HG02884 (cell line): ENCODE measurements at regions not wholly inside any gene's neighbourhood (a gene's known extent, or its start where the extent isn't known, plus 50 kb on each side); places are given as distances from the start of the nearest gene placed in this dataset.

Experiments
- ATAC-seq: cut with Tn5 transposase; IDR thresholded peaks from one replicate; pipeline ENCODE4 v1.9.1; 2021; ENCODE audit warnings: mild to moderate bottlenecking, moderate library complexity; ENCODE audit not compliant: unreplicated experiment

DNA sequence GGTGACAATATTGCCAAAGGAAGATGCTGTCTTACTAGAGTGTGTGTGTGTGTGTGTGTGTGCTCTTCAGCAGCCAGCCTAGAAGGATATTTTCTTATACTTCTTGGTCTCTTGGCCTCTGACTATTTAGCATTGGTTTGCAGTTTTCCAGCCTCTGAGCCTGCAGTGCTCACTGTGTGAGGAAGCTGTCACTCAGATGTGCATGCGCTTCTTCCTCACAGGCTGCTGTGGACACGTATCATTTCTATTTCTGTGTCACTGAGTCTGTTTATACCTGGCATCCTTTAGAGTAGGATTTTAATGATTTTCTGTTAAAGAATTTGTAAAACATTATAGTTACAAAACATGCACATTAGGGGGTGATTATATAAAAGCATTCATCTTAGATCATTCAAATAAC lies 83.3 kb downstream of the ALDH8A1 start:
- ATAC-seq: no peak

DNA sequence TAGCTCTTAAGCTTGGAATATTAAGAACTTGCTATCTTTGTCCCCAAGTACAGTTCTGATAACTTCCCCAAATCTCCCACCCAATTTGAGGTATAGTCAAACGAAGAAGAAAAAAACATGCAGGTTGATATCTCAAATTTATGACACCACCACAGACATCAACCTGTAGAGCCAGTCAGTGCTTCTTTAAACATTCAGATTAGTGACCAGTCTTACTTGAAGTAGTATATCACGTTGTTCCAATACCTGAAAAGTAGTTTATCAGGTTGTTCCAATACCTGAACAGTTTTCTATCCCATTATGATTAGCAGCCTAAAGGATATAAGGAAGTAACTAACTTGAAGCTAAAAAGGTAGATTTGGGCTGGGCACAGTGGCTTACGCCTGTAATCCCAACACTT lies 85.3 kb downstream of the ALDH8A1 start:
- no peak for ATAC-seq

DNA sequence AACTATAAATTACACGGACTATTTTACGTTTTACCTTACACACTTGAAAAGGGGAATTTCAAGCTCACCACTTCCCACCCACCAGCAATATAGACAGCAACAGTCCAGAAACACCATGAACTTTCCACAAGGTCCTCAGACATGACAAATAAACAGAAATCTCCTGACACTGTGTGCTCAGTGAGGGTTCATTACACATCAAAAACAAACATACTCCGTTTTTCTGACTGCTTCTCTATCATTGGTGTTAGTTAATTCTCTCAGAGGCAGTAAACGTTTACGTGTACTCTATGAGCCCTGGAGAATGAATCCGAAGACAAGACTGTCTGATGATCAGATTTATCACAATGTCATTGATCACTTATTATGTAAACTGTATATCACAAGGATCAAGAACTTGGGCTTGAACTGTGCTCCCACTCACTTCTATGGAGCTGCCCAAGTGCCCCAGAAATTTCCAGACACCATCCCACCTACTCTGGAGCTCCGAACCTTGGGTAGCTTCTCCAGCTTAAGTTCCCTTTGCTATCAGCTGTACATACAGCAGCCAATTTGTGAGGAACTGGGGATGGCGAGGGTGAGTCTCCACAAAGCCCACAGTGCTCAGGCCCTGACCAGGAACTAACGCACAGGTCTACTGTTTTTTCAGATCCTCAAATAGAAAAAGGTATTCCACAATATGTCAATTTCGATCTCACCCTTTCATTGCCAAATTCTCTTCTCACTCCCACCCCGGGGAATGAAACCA lies 86.0 kb downstream of the ALDH8A1 start:
- no peak for ATAC-seq

DNA sequence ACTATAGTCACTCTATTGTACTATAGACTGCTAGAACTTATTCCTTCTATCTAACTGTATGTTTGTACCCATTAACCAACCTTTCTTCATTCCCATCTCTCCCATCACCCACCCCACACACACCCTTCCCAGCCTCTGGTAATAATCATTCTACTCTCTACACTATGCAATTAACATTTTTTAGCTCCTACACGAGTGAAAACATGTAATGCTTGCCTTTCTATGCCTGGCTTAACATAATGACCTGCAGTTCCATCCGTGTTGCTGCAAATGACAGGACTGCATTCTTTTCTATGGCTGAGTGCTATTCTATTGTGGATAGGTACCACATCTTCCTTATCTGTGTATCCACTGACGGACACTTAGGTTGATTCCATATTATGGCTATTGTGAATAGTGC lies 95.5 kb downstream of the ALDH8A1 start:
- ATAC-seq: no peak

DNA sequence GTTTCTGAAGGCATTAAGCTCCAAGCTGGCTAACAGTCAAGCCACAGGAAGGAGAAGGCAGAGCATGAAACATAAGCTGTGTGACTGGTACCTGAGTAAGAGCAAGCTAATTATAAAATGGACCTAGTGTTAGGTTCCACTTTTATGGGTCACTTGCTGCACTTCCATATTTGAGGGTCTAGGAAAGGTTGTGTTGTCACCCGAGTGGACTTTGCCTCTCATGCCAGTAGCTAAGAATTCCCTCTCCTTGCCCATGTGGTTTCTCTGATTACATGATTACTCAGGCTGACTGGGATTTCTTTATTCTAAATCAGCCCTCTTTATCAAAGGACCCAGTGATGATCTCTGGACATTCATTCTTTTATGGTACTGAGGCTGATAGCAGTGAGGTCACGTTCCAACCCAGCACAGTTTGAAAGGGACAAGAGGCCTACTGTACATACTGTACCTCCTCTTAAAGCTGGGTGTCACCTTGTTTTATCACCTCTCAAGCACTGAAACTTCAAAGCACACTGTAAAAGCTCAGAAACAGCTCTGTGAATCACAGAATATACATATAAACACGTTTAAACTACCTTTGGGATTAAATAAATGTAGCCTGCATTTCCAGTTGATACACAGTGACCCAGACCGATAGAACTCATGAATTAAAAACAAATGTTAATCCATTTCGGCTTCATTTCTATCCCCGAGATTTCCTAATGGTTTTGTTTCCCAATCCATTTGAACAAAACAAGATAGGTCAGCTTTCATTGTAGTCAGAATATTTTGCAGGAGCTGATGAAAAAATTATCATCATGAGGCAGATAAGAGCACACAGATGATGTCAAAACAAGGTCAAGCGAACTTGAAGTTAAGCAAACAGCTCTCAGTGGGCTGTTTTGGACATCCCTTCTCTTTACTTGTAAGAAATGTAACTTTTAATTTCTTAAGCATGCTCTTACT lies 96.5 kb downstream of the ALDH8A1 start:
- ATAC-seq: no peak

DNA sequence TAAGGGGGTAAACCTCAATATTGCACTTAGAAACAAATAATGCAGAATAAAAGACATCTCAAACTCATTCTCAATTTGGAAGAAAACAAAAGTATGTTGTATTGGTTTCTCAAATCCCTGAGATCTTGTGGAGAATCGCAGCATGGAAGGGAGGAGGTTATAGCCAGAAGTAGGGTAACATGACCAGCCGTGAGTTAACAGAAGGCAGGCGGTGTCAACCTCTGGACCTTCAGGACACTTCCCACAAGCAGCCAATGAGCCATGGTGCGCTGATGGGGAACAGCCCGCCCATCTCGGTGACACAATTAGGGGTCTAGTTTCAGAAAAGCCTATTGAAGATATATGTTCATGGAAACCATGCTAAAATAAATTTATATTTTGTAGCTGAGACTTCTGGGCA lies 98.4 kb downstream of the ALDH8A1 start:
- no peak for ATAC-seq

DNA sequence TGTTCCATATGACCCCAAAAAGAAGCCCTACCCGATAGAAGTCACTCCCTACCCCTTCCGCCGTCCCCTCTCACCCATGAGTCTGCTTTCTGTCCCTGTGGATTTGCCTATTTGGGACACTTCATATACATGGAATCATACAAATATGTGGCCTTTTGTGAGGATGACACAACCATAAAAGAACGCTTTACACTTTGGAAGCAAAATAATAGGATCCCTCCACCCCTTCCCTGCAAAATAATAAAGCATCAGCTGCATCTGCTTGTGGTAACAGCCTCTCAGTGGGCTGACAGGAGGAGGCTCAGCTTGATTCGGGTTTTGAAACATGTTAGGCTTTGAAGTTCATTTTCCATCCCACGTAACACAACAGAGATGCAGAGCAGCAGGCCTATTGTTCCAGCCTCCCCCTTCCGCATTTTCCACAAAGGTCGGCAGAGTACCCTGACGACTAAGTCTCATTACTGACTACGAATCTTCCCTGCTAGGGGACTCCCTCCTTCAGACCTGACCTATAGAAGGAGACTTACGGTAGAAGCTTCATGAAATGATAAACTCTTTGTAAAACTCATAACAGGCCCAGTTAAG lies 99.1 kb downstream of the ALDH8A1 start:
- ATAC-seq: no peak

DNA sequence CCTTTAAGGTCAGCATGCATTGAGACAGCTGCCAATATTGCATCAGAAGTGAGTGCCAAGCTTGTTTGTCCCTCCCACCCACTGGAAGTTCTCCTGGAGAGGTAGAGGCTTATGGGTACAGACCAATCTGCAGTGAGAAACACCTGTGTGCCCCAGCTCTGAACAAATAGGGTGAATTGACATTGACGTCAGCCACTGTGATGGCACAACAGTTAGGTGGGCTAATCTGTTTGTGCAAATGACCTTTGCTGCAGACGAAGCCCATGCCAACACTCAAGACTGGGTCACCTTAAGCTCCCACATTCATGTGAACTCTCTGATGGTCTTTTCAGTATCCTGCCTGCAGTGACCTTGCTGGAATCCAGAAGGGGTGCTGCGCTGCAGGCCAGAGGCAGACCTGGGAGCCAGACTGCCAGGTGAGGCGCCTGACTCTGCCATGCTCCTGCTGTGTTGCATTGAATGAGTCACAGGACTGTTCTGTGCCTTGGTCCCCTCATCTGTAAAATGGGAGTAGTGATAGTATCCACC lies 99.9 kb downstream of the ALDH8A1 start:
- no peak for ATAC-seq

DNA sequence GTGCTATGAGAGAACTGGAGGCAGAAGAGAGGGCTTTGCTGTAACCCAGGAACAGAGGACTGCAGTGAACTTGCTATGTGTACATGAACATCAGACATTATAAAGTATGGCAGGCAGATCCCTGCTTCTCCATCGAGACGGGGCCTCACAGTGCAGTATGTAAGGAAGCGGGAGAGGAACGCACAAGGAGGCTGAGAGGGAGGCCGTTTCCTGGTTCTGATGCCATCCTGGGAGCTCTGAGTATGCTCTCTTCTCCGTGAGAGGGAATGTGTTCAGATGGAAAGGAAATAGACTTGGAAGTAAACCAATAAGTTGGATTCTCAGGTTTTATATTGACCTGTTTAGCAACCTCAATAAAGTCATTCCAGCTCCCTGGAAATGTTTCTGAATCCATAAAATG lies 101.8 kb downstream of the ALDH8A1 start:
- ATAC-seq: no peak

DNA sequence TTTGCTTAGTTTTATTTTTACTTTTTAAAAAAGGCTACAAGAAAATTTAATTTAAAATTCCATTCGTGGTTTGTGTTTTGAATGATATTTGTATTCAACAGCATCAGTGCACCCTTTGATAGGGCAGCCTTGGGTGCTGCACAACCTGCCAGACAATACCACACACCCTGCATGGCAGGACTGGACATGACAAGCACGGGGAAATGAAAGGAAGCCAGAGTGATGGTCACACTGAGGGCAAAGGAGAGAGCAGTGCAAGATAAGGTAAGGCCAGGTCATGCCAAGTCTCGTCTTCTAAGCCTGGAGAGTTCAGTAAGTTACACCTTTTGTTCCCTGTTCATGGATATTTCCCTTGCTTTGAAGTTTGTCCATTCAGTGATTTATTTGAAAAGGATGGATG lies 103.0 kb downstream of the ALDH8A1 start:
- no peak for ATAC-seq

DNA sequence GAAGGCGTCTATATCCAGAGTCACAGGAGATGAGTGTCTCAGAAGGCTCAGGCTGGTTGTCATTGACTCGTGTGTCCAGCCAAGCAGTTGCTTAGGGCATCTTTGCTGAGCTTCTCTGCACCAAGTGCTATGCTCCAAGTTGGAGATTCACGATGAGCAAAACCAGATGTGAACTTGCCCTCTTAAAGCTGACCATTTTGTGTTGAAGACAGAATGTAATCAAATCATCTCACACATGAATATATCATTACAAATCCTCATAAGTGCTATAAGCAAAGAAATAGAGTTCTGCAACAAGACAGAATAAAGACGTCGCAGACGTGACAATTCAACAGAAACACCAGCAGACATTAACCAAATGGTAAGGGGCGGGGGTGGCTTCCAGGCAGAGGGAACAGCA lies 103.9 kb downstream of the ALDH8A1 start:
- no peak for ATAC-seq

DNA sequence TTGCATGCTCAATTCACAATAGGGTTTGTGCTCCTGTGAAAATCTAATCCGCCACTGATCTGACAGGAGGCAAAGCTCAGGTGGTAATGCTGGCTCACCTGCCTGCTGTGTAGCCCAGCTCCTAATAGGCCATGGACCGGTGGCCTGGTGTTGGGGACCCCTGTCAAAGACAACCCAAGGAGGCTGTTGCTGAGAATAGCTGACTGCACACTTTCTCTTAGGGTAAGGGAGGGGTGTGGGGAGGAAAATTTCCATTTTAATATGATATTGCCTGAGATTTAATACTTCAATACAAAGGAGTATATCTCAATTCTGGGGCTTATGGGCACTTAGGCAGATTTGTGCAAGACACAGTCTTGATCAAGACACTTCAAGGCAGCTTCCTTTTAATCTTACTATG lies 105.8 kb downstream of the ALDH8A1 start:
- ATAC-seq: no peak

DNA sequence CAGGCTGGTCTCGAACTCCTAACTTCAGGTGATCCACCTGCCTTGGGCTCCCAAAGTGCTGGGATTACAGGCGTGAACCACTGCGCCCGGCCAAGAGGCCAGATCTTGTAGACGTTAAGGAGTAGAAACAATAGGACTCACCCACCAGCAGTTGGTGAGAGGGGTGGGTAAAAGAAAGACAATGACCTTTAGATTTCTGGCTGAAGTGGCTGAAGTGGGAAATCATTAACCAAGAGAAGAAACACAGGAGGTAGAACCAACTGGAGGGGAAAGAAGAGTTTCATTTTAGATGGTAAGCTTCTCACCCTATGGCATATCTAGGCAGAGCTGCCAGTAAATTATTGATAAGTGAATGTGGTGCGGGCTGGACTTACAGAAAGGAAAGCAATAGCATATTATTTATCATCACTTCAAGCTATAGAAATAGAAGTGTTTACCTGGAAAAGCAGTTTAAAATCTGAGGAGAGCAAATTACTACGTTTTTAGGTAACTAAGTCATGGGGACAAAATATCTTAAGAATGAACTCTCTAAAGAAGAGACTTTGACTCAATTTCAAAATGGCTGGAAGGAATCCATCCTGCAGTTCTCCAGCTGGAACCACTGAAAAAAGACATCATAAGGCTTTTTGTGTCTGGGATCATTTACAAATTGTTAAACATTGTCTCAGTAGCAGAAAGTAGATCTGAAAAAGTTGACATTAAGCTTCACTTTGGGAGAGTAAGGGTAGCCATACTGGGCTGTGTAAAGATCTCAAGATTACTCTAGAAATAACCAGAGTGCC lies 109.6 kb downstream of the ALDH8A1 start:
- ATAC-seq: no peak

DNA sequence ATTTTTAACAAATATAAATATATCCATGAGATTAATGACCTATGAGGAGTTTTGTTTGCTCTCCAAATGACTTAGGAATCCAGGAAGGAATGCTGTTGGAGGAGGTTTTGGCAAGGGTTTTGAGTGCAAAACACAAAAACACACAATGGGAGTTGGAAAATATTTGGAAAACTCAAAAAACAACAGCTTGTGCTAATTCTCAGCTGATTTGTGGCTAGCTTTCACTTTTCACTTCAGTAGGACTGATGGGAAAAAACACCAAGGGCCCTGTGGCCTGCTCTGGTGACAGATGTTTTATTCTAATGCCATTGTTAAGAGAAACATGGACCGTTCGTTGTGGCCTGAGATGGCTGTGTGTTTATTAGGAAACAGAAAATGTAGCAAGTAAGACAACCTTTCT lies 113.9 kb downstream of the ALDH8A1 start:
- no peak for ATAC-seq

DNA sequence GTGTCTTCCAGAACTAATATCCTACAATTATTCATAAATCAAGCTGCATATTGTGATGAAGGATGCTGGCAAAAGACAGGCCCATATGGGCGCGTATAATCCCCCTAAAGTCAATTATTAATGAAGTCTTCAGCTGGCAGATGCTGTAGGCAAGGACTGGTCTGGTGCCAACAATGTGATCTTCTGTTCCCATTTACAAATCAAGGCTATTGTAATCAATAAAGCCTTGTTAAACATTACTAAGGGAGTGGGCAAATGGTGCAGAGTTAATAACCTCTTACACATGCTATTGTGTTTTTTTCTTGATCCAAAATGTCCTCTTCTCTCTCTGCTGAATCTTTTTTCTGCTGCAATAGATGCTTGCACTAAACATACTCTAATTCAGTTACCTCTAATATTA lies 119.0 kb downstream of the ALDH8A1 start:
- ATAC-seq: no peak

DNA sequence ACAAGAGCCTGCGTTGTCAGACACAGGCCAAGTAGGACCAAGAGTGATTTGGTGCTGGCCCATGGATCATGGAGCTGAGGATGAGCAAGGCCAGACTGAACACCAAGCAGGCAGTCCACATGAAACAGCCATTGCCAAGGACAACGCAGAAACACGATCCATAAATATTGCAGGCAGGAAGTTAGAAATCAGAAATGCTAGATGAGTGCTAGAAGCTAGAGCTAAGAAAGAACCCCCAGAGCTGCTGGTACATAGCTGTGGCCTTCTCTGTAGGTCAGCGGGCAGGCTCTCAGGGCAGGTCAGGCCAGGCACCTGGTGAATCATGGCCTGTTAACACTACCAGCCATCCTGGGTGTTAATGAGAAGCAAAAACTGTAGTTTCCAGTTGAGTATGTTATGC lies 119.7 kb downstream of the ALDH8A1 start:
- no peak for ATAC-seq

DNA sequence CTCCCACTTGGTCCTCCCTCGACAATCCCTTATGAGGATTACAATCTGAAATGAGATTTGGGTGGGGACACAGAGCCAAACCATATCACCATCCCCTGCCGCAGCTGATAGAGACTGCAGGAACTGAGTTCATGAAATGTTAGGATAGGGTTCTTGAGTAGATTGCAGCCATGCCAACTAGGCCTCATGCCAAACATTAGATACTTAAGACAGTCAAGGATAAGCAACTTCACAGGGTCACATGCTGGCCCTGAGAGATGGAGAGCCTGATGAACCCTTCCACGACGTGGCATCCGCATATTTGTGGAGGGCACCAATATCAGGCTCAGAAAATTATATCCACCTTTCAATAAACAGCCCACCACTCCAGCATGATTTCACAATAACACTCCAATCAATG lies 121.3 kb downstream of the ALDH8A1 start:
- ATAC-seq: no peak

DNA sequence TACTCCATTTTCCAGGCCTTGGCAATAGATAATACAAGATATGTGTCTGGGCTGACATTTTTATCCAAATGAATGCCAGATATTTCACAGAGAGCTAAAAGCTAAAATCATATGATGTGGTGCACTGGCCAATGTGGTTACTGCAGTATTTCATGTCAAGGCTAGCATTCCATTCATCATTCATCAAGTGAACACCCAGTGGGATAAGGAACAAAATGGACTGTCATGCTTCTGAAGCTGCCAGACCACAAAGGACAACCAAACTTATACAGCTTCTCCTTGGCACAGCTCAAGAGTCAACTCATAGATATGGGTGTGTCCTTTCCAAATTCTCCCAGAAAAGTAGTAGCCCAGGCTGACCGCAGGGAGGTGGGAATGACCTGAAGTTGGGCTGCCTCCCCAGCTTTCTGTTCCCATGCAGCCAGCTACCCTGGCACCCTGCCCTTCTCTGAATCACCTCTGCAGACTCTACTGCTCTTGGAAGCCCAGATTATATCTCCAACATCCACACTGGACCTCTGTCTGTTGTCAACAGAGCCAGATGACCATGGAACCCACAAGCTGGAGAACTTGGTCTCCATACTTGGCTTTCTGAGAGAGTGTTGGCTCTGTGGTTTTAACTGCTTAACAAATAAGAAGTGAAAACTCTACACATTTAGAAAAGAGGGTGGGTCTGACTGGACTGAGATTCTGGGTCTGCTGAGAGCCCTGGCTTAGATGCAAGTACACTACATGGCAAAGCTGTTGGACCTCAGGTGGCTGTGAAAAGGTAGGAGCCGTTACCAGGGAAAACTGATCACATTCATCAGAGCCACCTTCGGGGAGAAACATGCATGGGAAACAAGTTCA lies 122.8 kb downstream of the ALDH8A1 start:
- no peak for ATAC-seq

DNA sequence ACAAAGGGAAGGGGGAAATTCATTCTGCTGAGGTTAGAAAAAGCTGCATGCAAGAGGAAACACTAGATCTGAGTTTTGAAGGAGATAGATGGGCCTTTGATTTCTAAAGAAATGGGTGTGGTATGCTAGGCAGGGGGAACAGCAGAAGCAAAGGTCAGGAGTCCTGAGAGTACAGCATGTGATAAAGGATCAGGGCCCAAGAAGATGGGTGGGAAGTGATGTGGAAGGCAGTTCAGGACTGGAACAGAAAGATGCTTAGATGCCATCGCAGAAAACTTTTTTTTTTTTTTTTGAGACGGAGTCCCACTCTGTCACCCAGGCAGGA lies 126.2 kb downstream of the ALDH8A1 start:
- no peak for ATAC-seq
